Thoracic aorta (tissue), 2 donors: ENCODE measurements at regions not wholly inside any gene's neighbourhood (a gene's known extent, or its start where the extent isn't known, plus 50 kb on each side); places are given as distances from the start of the nearest gene placed in this dataset.

ENCODE experiments used
- ATAC-seq: fragments of 150-250 bp; one replicate; pipeline ENCODE4 v1.8.0; 2017; ENCODE audit warnings: low read depth; ENCODE audit not compliant: insufficient number of reproducible peaks, low FRiP score
- DNase-seq: peaks from one replicate; pipeline ENCODE4 v3.0.0-alpha.2; 2020; ENCODE audit warnings: low spot score
- H3K27ac ChIP-seq, 2 donors: fragments of 200-600 bp; sonication (generic); 1 replicate in 1 of 2; 2 replicates in 1 of 2; pipeline ENCODE4 v1.5.1; 2016; ENCODE audit warnings: mild to moderate bottlenecking in 2 of 2, moderate library complexity in 2 of 2
- H3K27me3 ChIP-seq: fragments of 200-600 bp; sonication (generic); replicated peaks from 2 replicates; pipeline ENCODE4 v1.6.0; 2016; ENCODE audit warnings: mild to moderate bottlenecking; ENCODE audit not compliant: insufficient read depth
- H3K36me3 ChIP-seq: fragments of 200-600 bp; sonication (generic); one replicate; pipeline ENCODE4 v1.5.1; 2016
- H3K4me1 ChIP-seq, 2 donors: fragments of 200-600 bp; sonication (generic); 1 replicate in 1 of 2; 2 replicates in 1 of 2; pipeline versions ENCODE4 v1.5.1 to v1.6.0; 2016; ENCODE audit warnings: low read depth in 2 of 2, mild to moderate bottlenecking in 1 of 2; ENCODE audit not compliant: control insufficient read depth in 1 of 2
- H3K4me3 ChIP-seq: fragments of 200-600 bp; sonication (generic); 2 replicates; pipeline ENCODE4 v1.5.1; 2016; ENCODE audit warnings: mild to moderate bottlenecking
- H3K9me3 ChIP-seq: fragments of 200-600 bp; sonication (generic); 2 replicates; pipeline ENCODE4 v1.5.1; 2016
- TF ChIP-seq, protein P1 (sequence below): fragments of 200-600 bp; sonication (generic); IDR thresholded peaks from one replicate; pipeline ENCODE4 v1.5.1; 2019; ENCODE audit warnings: antibody characterized with exemption

DNA sequence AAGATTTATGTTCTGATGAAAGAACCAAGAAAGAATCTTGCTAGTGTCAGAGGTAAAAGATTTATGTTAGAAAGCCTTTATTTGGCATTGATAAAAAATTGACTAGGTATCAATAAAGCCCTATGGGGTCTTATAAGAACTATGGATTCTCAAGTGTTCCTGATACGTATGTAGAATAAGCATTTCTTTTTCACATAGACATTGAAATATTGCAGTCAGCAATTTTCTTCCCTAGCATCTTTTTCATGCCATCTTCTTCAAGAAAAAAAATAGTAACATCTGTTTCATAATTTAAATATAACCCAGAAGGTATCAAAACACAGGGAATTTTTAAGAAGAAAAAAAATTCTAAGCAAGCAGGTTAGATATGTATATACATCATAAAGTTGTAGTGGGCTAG is 230.6 kb downstream of the CENPW start:
- Histone ChIP-seq H3K9me3 (no peaks in the 10 kb centered on the region), H3K36me3 (no peaks in the 10 kb centered on the region), H3K4me3 (no peak overlapping the region), H3K27me3 (no peaks in the 10 kb centered on the region), H3K4me1 (no peaks in the 10 kb centered on the region), H3K27ac (no peak overlapping the region)
- TF ChIP-seq, protein P1, sequence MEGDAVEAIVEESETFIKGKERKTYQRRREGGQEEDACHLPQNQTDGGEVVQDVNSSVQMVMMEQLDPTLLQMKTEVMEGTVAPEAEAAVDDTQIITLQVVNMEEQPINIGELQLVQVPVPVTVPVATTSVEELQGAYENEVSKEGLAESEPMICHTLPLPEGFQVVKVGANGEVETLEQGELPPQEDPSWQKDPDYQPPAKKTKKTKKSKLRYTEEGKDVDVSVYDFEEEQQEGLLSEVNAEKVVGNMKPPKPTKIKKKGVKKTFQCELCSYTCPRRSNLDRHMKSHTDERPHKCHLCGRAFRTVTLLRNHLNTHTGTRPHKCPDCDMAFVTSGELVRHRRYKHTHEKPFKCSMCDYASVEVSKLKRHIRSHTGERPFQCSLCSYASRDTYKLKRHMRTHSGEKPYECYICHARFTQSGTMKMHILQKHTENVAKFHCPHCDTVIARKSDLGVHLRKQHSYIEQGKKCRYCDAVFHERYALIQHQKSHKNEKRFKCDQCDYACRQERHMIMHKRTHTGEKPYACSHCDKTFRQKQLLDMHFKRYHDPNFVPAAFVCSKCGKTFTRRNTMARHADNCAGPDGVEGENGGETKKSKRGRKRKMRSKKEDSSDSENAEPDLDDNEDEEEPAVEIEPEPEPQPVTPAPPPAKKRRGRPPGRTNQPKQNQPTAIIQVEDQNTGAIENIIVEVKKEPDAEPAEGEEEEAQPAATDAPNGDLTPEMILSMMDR: no peak
- DNase-seq (no peak), ATAC-seq (no peak)

DNA sequence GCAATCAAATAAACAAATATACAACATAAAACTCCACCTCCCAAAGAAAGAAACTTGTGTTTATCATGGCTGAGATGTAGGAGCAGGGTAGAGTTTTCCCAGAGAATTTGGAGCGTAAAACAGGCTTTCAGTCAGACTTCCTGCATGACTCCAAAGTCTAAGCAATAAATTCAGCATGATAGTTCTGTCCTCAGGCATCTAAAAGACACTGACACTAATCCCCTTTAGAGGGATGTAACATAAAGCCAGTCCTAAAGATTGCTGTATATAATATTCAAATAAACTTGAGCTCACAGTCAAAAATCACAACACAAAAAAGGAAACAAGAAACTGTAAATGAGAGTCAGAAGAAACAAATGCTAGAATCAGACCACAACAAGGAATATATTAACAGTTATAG is 234.4 kb downstream of the CENPW start:
- Histone ChIP-seq H3K36me3 (no peaks in the 10 kb centered on the region), H3K4me1 (no peaks in the 10 kb centered on the region), H3K9me3 (no peaks in the 10 kb centered on the region), H3K4me3 (no peak overlapping the region), H3K27me3 (no peaks in the 10 kb centered on the region), H3K27ac (no peak overlapping the region)
- ATAC-seq (no peak), DNase-seq (no peak)
- TF ChIP-seq, protein P1: no peak

DNA sequence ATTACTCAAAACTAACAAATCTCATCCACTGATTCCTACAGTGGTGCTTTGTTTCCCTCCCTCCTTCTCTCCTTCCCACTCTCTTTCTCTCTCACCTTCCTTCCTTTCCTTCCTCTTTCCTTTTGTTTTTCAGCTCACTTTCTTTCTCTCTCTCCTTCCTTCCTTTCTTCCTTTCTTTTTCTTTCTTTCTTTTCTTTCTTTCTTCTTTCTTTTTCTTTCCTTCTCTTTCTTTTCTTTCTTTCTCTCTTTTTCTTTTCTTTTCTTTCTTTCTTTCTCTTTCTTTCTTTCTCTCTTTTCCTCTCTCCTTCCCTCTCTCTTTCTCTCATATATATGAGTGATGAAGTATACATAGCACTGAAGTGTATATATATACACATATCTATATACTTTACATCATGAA is 241.4 kb downstream of the CENPW start:
- ATAC-seq: no peak
- H3K27me3 ChIP-seq: no peaks in the 10 kb centered on the region

DNA sequence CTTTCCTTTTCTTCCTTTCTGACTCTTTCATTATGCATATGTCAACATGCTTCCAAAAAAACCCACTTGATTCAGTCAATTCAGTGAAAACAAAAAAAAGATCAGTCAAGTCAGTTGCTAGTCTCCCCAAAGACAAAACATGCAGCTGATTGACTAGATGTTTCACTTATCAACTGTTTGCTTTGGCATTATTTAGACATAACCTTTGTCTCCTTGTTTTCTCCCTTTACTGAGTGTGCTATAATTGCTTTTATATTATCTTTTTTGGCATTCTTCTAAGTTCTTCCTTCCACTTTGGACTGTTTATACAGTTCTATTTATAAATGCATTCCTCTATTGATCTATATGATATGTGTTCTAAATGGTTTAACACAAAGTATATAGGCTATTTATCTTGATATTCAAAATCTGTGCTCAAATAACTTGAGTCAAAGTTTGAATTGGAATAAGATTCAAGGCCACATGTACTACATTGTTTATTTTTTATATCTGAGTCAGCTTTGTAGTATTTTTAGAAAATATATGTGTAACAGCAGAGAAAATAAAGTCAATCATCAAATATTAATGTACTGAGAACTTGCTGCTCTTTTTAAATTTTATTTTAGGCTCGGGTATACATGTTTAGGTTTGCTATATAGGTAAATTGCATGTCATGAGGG is 260.5 kb downstream of the CENPW start:
- no peaks in the 10 kb centered on the region for H3K4me1 ChIP-seq
- ATAC-seq: no peak
- H3K27ac ChIP-seq: no peak overlapping the region
- no peak for DNase-seq
- TF ChIP-seq, protein P1: no peak
- no peaks in the 10 kb centered on the region for H3K27me3 ChIP-seq
- H3K36me3 ChIP-seq: no peaks in the 10 kb centered on the region
- no peak overlapping the region for H3K4me3 ChIP-seq
- no peaks in the 10 kb centered on the region for H3K9me3 ChIP-seq

More for the DNA sequence above, 241.4 kb downstream of the CENPW start:
- H3K36me3 ChIP-seq: no peaks in the 10 kb centered on the region
- H3K4me3 ChIP-seq: no peak overlapping the region
- H3K4me1 ChIP-seq: no peaks in the 10 kb centered on the region
- H3K9me3 ChIP-seq: no peaks in the 10 kb centered on the region
- H3K27ac ChIP-seq: no peak overlapping the region
- TF ChIP-seq, protein P1: no peak
- no peak for DNase-seq

DNA sequence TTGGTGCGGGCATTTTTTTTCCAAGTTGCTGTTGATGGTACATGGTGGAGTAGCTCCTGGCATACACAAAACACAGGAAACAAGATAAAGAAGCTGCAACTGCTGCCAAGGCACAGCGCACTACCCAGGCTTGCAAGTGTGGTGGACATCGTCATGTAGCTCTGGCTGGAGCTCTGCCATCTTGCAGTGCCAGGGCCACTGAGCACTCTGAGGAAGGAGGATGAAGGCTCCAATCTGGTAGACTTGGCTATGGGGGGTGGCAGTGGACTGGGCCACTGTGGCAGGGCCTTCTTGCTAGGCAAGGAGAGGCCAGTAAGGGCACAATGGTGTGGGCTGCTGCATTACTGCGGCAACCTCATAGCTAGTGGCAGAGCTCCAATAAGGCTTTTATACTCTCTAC is 263.5 kb downstream of the CENPW start:
- ATAC-seq (no peak), DNase-seq (no peak)
- H3K4me1 ChIP-seq: no peaks in the 10 kb centered on the region
- no peak overlapping the region for H3K4me3 ChIP-seq
- TF ChIP-seq, protein P1: no peak
- H3K27me3 ChIP-seq: no peaks in the 10 kb centered on the region
- H3K27ac ChIP-seq: no peak overlapping the region
- no peaks in the 10 kb centered on the region for H3K36me3 ChIP-seq
- no peaks in the 10 kb centered on the region for H3K9me3 ChIP-seq
